Panc1 (cell line): ENCODE measurements at regions not wholly inside any gene's neighbourhood (a gene's known extent, or its start where the extent isn't known, plus 50 kb on each side); places are given as distances from the start of the nearest gene placed in this dataset.

Experiments
- ATAC-seq: fragments of 200-7000 bp; cut with Tn5 transposase; 2 replicates; pipeline ENCODE4 v1.9.1; 2020; ENCODE audit warnings: mild to moderate bottlenecking, moderate library complexity
- BruUV-seq: library from RNA; stranded (reverse); fragments of 400-500 nt; replicated peaks from 2 replicates; lab custom pipeline; 2021; lab: Mats Ljungman, UMichigan
- CTCF ChIA-PET: fragments of 300-600 bp; sonication (Branson Sonifier 250); formaldehyde crosslinking; loops from one replicate; lab custom pipeline; 2022; ENCODE audit warnings: antibody characterized with exemption; lab: Charles Lee
- POLR2A ChIA-PET: fragments of 300-600 bp; sonication (Branson Sonifier 250); formaldehyde crosslinking; loops from one replicate; lab custom pipeline; 2022; ENCODE audit warnings: antibody characterized with exemption; lab: Charles Lee
- DNase-seq: peaks from one replicate; pipeline ENCODE4 v3.0.0-alpha.2; 2010; ENCODE audit warnings: low read depth, low spot score
- H3K27ac ChIP-seq: 2 replicates; pipeline ENCODE4 v1.5.1; 2011; ENCODE audit warnings: mild to moderate bottlenecking, low read length, inconsistent platforms
- H3K27me3 ChIP-seq: fragments of 200-500 bp; sonication (Bioruptor generic); 2 replicates; pipeline ENCODE4 v1.6.0; 2014; ENCODE audit warnings: low read length, inconsistent platforms; ENCODE audit not compliant: control insufficient read depth, insufficient read depth
- H3K36me3 ChIP-seq: fragments of 200-500 bp; sonication (Bioruptor generic); 2 replicates; pipeline ENCODE4 v1.5.1; 2014; ENCODE audit warnings: inconsistent platforms, mild to moderate bottlenecking, low read length, moderate library complexity; ENCODE audit not compliant: control insufficient read depth, insufficient read depth
- H3K4me1 ChIP-seq: 2 replicates; pipeline ENCODE4 v1.5.1; 2011; ENCODE audit warnings: inconsistent platforms, mild to moderate bottlenecking, low read length, moderate library complexity; ENCODE audit not compliant: control insufficient read depth, insufficient read depth
- H3K4me3 ChIP-seq, 2 experiments: 2 replicates each; pipeline ENCODE4 v1.5.1; 2011 to 2012; ENCODE audit warnings: low read depth in 2 of 2, low read length in 2 of 2, mild to moderate bottlenecking in 2 of 2, inconsistent platforms in 1 of 2, moderate library complexity in 1 of 2
- H3K9me3 ChIP-seq: fragments of 200-500 bp; sonication (Bioruptor generic); 2 replicates; pipeline ENCODE4 v1.5.1; 2014; ENCODE audit warnings: low read depth, mild to moderate bottlenecking, inconsistent platforms, low read length, moderate library complexity; ENCODE audit not compliant: control insufficient read depth, insufficient read depth
- CTCF ChIP-seq: fragments of 450-650 bp; IDR thresholded peaks from 2 replicates; pipeline ENCODE4 v1.5.1; 2017; ENCODE audit warnings: mild to moderate bottlenecking
- POLR2AphosphoS5 ChIP-seq: IDR thresholded peaks from 2 replicates; pipeline ENCODE4 v1.6.1; 2012; ENCODE audit warnings: mild to moderate bottlenecking, low read depth, low read length, moderate library complexity
- REST ChIP-seq, 2 experiments: IDR thresholded peaks; 2 replicates each; pipeline ENCODE4 v1.6.1; 2011 to 2012; ENCODE audit warnings: low read depth in 2 of 2, control low read depth in 1 of 2, low read length in 1 of 2, mild to moderate bottlenecking in 1 of 2, moderate library complexity in 1 of 2; ENCODE audit not compliant: insufficient read depth in 1 of 2
- SIN3A ChIP-seq: IDR thresholded peaks from 2 replicates; pipeline ENCODE4 v1.6.1; 2012; ENCODE audit warnings: low read depth, mild to moderate bottlenecking, low read length, moderate library complexity, borderline replicate concordance; ENCODE audit not compliant: insufficient read depth
- TCF7L2 ChIP-seq: IDR thresholded peaks from 2 replicates; pipeline ENCODE4 v1.6.1; 2011; ENCODE audit warnings: mild to moderate bottlenecking, low read depth, low read length, inconsistent platforms
- in situ Hi-C: cut with HindIII; loops from 2 replicates; pipeline ENCODE4 v1.10.0; 2016; ENCODE audit warnings: low sequenced_read_pairs, low pct_unique_long_range_greater_than_20kb
- intact Hi-C: fragments of 100-400 bp; cut with micrococcal nuclease; formaldehyde crosslinking; loops from one replicate; pipeline ENCODE4 v1.10.0; 2022; ENCODE audit not compliant: unreplicated experiment

- Histone ChIP-seq H3K9me3 (no peaks in the 10 kb centered on the region), H3K4me3 (no peak overlapping the region), H3K27me3 (no peaks in the 10 kb centered on the region), H3K4me1 (no peaks in the 10 kb centered on the region), H3K27ac (no peak overlapping the region), H3K36me3 (no peaks in the 10 kb centered on the region)
- in situ Hi-C loops: no loop called here
- POLR2A ChIA-PET: no interaction called here
- CTCF ChIA-PET: no interaction called here
- intact Hi-C loops: no loop called here
- DNase-seq (no peak), ATAC-seq (no peak)
- no TSS peak for BruUV-seq
- TF ChIP-seq TCF7L2 (no peak), SIN3A (no peak), REST (IDR thresholded peaks at IDR 0.05; ENCODE audit: insufficient read depth in 1 of 2, low read depth in 2 of 2, low read length in 1 of 2) (no peak), POLR2AphosphoS5 (no peak), CTCF (no peak)
Observed at GRCh38 chr9:82920154-82920553, 142.8 kb downstream of the RASEF start.

GRCh38 chr9:82922686-82923085 lies 140.3 kb downstream of the RASEF start:
- H3K9me3 ChIP-seq: no peaks in the 10 kb centered on the region
- H3K27me3 ChIP-seq: no peaks in the 10 kb centered on the region
- no peaks in the 10 kb centered on the region for H3K4me1 ChIP-seq
- in situ Hi-C loops: no loop called here
- H3K36me3 ChIP-seq: no peaks in the 10 kb centered on the region
- no peak overlapping the region for H3K4me3 ChIP-seq
- POLR2A ChIA-PET: no interaction called here
- BruUV-seq: no TSS peak
- intact Hi-C loops: no loop called here
- DNase-seq (no peak), ATAC-seq (no peak)
- H3K27ac ChIP-seq: no peak overlapping the region
- CTCF ChIA-PET: no interaction called here
- TF ChIP-seq SIN3A: no peak
- no peak for TF ChIP-seq REST (IDR thresholded peaks at IDR 0.05; ENCODE audit: insufficient read depth in 1 of 2, low read depth in 2 of 2, low read length in 1 of 2)
- TF ChIP-seq CTCF: no peak
- TF ChIP-seq TCF7L2: no peak
- TF ChIP-seq POLR2AphosphoS5: no peak
